ENCODE measurements at regions not wholly inside any gene's neighbourhood (a gene's known extent, or its start where the extent isn't known, plus 50 kb on each side); places are given as distances from the start of the nearest gene placed in this dataset.

GRCh38 chr1:67616394-67616985 lies 68.5 kb upstream of the GADD45A start:
- TF ChIP-seq CTCF (IDR thresholded peaks at IDR 0.05) (no peak), POLR2A (IDR thresholded peaks at IDR 0.05) (no peak), POLR2AphosphoS5 (IDR thresholded peaks at IDR 0.05) (no peak)

Data from breast epithelium (tissue), 3 donors.